ENCODE measurements at regions not wholly inside any gene's neighbourhood (a gene's known extent, or its start where the extent isn't known, plus 50 kb on each side); places are given as distances from the start of the nearest gene placed in this dataset.

DNA sequence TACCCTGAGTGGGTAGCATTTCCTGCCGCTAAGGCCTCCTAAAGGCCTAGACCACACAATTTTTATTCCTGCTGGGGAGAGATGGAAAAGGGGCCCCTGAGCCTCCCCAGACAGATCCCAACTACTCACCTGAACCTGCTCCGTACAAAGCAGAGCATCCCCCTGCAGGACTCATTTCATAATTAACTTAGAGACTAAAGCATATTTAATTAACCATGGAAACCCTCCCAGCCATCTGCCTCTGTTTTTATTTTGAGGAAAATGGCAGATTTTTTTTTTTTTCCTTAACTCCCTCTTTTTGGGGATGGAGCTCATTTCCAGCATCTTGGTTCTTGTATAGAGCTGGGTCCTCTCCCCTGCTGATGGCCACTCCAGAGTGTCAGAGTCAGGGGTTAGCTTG lies 96.5 kb upstream of the CRHR1 start:
- DNase-seq (ENCODE audit: low spot score), result no peak

DNA sequence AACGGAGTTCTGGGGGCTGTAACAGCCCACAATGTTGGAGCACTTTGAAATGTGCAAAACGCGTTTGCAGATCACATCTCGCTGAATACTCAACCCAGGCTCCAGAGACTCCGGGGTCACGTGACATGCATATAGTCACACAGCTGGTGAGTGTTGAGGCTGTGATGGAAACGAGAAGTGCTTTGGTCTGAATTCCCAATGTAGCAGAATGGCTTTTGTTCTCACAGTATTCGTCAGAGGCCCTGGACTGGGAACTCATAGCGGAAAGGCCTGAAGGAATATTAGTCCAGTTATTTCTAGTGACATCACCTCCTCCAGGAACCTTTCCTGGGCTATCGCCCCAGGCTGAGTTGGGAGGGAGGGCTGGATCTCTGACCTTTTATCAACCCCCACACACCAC lies 95.8 kb upstream of the CRHR1 start:
- DNase-seq (ENCODE audit: low spot score), result no peak

DNA sequence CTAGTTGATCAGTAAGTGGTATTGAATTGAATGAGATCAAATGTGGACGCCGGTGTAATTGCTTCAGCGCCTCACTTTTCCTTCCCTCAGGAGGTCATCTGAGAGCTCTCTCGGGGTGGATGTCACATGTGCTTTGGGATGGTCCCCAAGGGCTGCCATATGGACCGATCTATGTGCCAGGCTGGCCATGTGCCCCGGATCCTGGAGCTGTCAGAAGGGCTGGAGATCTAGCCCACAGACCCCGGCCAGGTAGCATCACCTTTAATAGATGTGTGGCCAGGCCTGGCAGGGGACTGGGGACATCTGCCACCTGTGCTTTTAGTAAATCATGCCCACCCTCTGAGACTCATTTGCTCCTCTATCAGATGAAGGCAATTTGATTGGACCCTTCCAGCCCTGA lies 95.3 kb upstream of the CRHR1 start:
- no peak for DNase-seq (ENCODE audit: low spot score)

DNA sequence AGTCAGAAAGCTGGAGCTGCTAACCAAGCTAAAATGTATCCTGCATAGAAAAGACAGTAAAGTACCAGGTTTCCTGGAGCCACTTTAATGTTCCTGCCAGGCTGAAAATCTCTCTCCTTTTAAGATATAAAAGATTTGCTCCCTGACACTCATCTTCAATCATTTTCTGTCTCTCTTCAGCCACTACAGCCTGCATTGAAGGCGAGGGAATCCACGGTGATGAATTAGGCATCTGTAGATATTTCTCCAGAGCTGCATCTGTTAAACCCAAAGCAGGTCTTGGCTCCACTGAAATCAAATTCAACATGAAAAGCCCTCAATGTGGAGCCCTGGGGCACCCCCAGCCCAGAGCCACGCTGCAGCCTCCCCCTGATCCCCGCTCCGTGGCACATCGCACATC lies 94.7 kb upstream of the CRHR1 start:
- DNase-seq (ENCODE audit: low spot score), result no peak

DNA sequence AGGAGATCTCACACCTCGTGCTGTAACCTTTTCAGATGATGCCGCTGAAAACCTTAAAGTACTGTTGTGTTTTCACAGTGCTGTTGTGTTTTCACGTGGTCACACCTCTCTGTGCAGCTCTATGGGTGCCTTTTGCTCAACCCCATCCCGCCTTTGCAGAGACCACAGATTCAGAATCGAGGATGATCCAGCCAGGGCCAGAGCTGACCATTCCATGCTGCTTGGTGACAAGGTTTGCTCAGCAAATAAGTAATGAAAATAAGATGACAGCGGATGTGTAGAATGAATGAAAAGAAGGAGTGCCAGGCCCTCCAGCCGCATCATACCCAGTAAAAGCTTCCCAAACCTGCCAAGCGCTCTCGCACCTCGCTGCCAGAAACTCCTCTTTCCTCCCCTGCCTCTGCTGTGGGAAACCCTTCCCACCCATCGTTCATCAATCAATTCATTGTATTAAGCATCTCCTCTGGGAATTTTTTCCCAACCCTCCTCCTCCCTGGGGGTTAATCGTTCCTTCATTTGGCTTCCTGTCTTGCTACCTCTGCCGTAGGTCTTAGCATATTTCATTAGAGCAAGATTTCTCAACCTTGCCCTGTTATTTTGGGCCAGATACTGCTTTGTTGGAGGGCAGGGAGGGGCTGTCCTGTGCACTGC lies 93.4 kb upstream of the CRHR1 start:
- no peak for DNase-seq (ENCODE audit: low spot score)

DNA sequence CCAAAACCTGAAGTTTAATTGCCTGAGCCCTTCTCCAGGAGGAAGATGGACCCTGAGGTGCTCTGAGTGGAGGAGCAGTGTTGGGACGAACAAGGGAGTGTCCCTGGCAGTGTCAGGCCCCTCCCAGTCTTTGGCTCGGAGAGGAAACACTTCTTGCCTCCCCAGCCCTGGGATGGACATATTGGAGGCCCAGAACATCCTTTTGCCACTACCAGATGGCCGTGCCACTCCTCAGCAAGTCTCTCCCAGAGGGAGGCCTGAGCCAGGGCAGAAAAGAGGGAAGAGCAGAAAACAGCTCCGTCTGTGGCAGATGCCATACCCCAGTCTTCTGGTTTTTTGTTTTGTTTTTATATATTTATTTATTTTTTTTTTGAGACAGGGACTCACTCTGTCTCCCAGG lies 91.5 kb upstream of the CRHR1 start:
- DNase-seq (ENCODE audit: low spot score), result no peak

DNA sequence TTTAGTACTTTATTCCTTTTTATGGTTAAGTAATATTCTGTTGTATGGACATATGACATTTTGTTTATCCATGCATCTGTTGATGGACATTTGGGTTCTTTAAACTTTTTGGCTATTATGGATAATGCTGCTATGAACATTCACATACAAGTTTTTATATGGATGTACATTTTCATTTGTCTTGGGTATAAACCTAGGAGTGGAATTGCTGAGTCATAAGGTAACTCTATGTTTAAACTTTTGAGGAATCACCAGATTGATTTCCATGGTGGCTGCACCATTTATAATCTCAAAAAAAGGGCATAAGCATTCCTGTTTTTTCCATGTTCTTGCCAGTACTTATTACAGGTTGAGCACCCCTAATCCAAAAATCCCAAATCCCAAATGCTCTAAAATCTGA lies 90.3 kb upstream of the CRHR1 start:
- DNase-seq (ENCODE audit: low spot score), result no peak

DNA sequence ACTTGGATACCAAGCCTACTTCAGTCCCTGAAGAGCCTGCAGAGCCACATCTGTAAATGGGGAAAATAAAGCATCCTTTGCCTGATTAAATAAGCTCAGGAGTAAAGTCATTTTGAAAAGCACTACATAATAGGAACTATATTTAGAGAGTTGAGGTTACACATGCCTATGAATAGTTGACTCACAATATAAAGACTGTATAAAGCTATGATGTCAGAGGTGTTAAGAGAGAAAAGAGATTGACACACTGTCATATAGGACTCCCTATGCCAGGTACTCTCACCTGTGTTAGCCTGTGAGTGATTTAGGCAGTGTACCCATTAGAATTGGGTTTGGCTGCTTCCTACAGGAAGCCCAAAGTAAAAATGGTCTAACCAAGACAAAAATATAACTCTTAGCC lies 87.7 kb upstream of the CRHR1 start:
- no peak for DNase-seq (ENCODE audit: low spot score)

DNA sequence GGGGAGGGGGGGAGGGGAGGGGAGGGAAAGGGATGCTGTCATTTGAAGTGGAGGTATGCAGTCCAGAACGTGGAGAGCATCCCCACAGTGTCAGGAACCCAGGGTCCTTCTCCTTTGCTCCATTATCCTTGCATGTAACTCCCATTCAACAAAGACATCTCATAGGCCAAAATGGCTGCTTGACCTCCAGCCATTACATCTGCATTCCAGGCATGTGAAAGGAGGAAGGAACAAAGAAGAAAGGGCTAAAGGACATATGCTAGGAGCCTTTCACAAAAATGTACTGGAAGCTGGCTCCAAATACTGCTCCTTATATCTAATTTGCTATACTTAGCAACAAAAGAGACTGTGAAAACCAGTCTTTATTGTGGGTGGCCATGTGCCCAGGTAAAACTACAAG lies 87.0 kb upstream of the CRHR1 start:
- DNase-seq (ENCODE audit: low spot score), result no peak

DNA sequence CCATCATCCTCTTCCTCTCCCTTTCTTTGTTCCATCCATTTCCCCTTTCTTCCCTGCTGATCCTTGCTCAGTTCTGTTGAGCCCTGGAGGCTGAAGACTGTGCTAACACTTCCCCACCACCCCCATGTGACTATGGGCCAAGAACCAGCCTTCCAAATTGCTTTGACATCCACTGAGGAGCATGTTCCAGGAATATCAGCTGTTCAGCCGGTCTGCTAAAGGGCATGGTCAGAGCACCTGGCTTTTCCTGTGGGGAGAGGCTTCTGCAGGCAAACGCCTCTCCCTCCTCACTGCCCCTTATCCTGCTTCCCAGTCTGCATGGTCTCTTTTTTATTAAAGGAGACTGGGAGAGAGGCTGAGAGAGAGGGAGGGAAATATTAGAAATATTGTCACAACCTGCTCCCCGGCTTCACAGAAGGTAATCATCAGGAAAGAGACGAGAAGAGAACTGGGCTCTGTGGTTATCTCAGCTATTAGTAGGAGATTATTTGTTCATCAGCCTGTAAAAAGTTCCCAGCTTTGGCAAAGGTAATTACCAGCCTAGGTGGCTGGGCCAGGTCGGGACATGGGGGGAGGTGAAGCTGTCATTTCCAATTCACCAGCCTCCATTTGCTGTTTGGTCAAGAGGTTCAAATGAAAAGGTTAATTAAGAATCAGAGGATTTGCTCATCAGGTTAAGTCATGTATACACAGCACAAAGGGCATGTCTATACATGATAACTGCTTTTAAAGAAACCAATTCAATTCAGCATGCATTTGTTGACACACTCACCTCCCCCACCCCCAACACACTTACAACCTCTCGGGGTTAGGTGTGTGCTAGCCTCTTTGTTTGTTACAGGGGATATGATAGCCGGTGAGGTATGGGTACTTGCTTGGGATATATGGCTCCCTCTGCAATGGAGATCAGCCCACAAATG lies 83.7 kb upstream of the CRHR1 start:
- DNase-seq (ENCODE audit: low spot score), result no peak

DNA sequence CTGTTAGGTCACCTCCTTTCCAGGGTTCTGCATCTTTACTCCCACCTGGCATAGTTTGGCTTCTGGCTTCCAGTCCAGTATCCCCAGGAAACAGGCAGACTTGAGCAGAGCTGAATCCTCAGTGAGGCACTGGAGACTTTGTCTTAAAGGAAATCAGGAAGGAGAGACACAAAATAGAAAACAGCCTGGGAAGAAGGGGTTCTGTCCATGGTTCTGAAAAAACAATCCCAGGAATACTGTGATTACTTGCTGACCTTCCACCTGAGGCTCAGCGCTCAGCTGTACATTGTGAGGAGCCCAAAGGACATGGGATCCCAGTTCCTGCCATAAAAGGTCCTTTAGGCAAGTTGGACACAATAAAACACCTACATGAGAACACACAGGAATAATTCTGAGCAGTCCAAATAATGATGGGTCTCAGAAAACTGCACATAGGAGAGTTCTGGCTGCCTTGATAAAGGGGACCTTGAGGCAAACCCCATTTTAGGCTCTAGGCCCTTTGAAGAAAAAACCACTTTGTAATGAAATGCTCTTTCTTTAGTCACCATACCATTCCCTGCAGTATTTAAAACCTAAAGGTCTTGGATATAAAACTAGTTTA lies 81.4 kb upstream of the CRHR1 start:
- DNase-seq (ENCODE audit: low spot score), result no peak

DNA sequence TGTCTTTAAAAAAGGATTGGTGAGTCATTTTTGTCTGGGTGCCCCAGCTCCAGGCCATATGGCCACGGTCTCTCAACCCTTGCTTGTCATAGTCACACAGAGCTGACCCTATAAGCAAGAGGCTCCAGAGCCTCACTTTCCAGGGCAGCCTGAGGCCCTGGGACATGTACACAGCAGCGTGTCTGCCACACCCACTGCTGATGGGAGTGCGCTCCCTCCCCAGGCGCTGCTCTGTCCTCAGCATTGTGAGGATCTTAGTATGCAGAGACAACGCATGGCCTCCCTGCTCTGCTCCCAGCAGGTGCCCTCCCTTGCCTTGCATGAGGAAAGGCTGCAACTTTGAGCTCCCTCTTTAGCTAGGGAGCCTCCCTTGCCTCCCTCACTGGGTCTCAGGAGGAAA lies 80.8 kb upstream of the CRHR1 start:
- no peak for DNase-seq (ENCODE audit: low spot score)

DNA sequence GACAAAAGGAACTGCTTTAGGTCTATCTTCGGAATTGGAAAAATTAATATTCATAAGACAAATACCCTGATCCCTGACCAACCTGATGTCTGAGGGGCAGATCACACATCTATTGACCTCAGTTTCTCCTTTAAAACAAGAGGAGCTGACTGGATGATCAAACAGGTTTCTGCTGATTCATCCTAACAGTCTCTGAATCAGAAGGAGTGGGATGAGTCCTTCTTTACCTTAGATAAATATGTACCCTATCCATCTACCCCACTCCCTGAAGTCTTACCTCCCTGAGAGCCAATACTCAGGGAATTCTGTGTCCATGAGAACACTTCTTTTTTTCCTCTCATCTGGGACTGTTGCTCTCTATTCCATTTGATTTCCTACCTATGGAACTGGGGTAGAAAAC lies 80.3 kb upstream of the CRHR1 start:
- DNase-seq (ENCODE audit: low spot score), result no peak

DNA sequence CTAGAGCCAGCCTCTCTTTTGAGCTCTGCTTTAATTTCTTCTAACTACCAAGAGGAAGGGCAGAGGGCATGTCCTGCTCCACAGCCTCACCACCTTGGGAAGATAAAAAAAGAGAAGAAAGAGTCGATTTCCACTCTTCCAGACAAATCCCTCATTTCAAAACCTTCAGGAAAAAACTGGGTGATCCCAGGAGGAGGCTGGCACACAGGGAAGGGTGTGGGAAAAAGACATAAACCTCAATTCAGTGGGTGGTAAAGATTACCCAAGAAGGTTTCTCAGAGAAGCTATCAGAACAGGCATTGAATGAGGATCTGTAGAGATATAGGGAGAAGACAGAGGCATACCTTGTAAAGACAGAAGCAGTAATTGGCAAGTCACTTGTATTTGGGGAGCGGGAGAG lies 79.9 kb upstream of the CRHR1 start:
- DNase-seq (ENCODE audit: low spot score), result no peak

DNA sequence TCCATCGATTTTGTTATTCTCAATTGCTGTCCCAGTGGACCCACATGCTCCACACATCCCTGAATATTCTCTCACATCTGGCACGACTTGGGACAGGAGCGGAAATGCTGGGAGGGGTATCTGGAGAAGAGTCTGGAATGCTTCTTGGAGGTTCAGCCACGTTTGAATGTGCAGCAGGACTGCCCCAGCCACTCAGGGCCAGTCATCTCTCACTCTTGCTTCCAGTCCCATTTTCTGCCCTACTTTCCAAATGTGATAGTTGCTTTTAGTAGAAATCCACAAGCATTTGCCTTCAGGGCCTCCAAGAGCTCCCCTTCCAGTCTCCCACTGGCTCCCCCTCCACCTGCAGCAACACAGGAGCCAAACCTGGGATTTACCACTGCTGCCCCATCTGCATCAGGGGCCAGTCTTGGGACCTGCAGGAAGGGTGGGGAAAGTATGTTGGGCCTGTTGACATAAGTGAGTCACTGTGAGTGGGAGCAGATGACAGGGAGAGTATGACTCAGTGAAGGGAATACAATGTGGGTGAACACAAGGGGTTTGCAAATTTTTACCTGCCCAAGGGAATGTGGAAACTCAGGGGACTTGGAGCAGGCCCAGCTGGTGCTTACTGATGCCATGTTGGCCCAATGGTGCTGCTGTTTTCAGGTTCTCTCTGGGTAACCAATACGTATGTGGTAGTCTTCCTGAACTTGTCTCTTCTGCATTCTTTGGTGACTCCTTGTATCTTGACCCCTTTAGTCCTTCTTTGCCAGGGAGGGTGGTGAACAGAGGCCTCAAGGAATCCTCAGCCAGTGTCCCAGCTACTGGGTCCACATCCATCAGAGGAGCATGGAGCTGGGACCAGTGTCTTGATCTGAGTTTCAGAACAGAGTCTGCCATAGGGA lies 78.8 kb upstream of the CRHR1 start:
- peak; percentile 52 for DNase-seq (ENCODE audit: low spot score)

DNA sequence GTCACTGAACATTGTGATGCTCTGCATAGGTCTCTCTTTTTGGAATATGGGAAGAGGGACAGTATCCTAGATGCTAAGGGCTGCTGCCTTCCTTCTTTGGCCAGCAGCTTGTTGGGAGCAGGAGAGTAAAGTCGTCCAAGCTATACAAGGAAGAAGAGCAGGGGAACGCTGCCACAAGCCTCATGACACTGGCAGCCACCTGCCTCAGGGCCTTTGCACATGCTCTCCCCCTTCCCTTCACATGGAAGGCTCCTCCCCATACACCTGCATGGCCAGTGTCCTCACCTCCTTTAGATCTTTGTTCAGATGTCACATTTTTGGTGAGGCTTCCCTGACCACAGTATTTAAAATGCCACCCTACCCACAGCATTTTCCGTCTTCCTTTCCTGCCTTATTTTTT lies 78.1 kb upstream of the CRHR1 start:
- no peak for DNase-seq (ENCODE audit: low spot score)

DNA sequence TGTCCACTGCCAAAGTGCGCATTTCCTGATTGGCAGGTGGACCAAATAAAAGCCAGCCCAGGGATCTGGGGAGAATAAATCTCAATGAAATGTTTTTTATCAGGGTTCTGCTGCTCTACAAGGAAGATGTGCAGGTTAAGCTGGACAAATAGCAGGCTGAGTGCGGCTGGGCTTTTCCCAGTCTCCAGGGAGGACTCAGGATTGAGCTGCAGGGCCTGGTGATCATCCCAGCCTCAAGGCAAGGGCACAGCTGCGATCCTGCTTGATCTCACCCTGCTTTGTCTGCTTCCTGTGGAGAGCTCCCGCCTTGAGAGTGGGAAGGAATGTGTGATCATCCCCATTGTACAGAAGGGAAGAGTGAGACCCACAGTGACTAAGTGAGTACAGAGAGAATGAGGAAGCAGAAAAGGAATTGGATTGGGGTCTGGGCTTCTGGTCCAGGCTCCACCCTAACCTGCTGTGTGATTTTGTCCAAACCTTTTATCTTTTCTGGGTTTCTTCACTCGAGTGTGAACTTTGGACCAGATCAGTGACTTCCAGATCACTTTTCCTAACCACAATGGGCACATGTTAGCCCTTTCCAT lies 75.3 kb upstream of the CRHR1 start:
- DNase-seq (ENCODE audit: low spot score), result no peak

DNA sequence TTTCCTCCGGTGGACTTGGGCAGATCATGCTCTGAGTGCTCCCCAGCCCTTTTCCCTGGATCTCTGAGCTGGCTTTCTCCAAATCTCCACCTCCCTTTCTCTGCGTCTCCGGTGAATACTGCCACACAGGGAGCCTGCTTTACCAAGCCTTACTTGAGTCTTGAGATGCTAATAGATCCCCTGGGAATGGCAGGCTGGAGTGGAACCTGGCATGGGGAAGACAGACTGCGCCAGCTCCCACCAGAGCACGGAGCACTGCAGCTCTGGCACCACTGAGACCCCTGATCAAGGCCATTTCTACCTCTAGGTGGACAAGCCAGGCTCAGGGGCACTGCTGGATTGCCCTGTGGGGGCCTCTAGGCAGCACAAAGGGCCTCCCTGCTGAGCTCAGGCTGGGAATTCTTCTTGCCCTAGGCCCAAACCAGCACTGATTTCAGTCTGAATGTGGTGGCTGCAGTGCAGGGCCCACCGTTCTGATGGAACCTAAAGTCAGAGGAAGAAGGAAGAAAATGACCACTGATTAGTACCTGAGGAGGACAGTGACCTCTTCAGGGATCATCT lies 74.3 kb upstream of the CRHR1 start:
- no peak for DNase-seq (ENCODE audit: low spot score)

DNA sequence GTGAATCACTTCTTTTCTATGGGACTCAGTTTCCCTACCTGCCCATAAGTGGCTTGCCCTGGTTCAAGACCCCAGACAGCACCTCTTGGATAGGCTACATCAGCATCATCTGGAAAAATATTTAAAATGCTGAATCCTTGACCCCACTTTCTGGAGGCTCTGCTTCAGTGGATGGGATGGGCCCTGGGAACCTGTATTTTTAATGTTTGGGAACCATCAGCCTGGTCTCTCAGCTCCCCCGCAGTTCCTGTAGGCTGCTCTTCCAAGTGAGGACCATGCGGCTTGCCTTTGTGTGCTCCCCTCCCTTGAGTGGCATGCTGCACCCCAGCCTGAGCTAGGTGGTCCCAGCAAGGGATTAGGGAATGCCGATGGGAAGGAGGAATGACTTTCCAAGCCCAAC lies 68.3 kb upstream of the CRHR1 start:
- DNase-seq (ENCODE audit: low spot score), result no peak

DNA sequence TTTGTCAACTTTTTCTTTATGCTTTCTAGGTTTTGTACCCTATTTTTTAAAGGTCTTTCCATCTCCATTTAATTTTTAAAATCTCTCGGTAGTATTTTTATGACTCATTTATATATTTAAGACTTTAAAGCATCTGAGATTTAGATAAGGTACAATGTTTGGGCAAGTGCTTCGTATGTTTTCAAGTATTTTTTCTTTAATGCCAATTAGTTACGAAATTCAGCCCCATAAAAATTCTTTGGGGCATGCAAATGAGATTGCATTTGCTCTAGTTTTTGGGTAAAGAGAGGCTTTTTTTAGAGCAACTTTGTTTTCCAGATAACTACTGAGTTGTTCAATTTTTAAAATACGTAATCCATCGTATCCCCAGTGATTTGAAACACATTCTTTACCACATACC lies 65.3 kb upstream of the CRHR1 start:
- no peak for DNase-seq (ENCODE audit: low spot score)

DNA sequence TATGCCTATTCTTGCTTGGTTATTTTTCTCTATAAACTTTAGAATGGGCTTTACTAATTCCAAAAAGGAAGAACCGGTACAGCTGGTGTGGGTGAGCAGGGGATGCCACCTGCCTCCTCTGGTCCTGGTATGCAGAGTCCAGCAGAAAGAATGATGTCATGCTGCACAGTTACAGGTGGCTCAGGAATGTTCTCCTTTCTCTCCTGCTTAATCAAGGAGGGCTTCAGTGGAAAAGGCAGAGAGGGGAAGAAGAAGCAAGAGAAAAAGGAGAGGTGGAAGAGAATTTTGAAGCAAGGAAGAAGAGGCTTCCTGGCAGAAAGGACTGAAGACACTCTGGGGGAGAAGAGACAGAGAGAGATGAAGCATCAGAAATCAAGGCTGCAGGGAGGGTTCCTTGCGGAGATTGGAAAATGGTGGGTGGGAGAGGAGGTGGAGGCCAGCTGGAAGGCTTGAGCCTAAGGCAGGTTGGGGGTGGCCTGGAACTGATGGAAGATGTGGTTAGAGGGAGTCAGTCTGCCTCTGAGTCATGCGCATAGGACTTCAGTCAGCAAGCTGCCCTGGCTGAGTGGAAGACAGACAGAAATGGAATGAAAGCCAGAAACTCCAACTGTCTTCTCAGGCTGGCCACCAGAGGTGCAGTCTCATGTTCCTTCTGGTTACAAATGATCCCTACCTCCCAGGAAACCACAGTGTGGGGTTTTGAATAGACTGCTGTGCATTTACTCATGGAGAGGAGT lies 64.6 kb upstream of the CRHR1 start:
- DNase-seq (ENCODE audit: low spot score), result peak; percentile 96
